SK-N-SH (cell line): ENCODE measurements at regions not wholly inside any gene's neighbourhood (a gene's known extent, or its start where the extent isn't known, plus 50 kb on each side); places are given as distances from the start of the nearest gene placed in this dataset.
A peak's percentile ranks its signal among the peaks of the same experiment; 100 is the strongest.

ENCODE experiments used
- CTCF ChIA-PET: fragments of 300-600, 350-600 bp; formaldehyde crosslinking; extraction: SDS; loops from one replicate; lab custom pipeline; 2021; lab: Yijun Ruan, JAX
- POLR2A ChIA-PET: fragments of 350-600 bp; sonication (Branson Sonifier 250); formaldehyde crosslinking; extraction: SDS; loops from one replicate; lab custom pipeline; 2020; ENCODE audit warnings: antibody characterized with exemption, inconsistent platforms; lab: Yijun Ruan, JAX
- DNase-seq: peaks from one replicate; pipeline ENCODE4 v3.0.0; 2012
- H2AFZ ChIP-seq: fragments of 200-600 bp; sonication (generic); 2 replicates; pipeline ENCODE4 v1.8.1; 2016; ENCODE audit warnings: antibody characterized with exemption, mild to moderate bottlenecking, low read depth
- H3F3A ChIP-seq: fragments of 200-600 bp; sonication (generic); replicated peaks from 2 replicates; pipeline ENCODE3; 2016; ENCODE audit warnings: antibody characterized with exemption, mild to moderate bottlenecking; ENCODE audit not compliant: insufficient read depth
- H3K27ac ChIP-seq, 2 experiments: fragments of 200-500 bp in 1 of 2; fragments of 200-600 bp in 1 of 2; sonication (Bioruptor generic) in 1 of 2; sonication (generic), shearing (Covaris generic) in 1 of 2; 2 replicates each; pipeline versions ENCODE4 v1.5.1 to v1.6.1; 2014 to 2016; ENCODE audit warnings: low read depth in 2 of 2, inconsistent platforms in 1 of 2, low read length in 1 of 2, mild to moderate bottlenecking in 1 of 2, mixed read lengths in 1 of 2
- H3K27me3 ChIP-seq: fragments of 200-600 bp; sonication (generic), shearing (Covaris generic); 2 replicates; pipeline ENCODE4 v1.6.1; 2016; ENCODE audit warnings: mixed run types; ENCODE audit not compliant: insufficient read depth
- H3K36me3 ChIP-seq, 2 experiments: fragments of 200-500 bp in 1 of 2; fragments of 200-600 bp in 1 of 2; sonication (Bioruptor generic) in 1 of 2; sonication (generic) in 1 of 2; replicated peaks in 1 of 2; 2 replicates each; pipeline versions ENCODE3 to v1.5.1; 2014 to 2016; ENCODE audit warnings: low read length in 1 of 2, mild to moderate bottlenecking in 1 of 2; ENCODE audit not compliant: insufficient read depth in 2 of 2, control insufficient read depth in 1 of 2
- H3K4me1 ChIP-seq, 2 experiments: fragments of 200-500 bp in 1 of 2; fragments of 200-600 bp in 1 of 2; sonication (Bioruptor generic) in 1 of 2; sonication (generic), shearing (Covaris generic) in 1 of 2; 2 replicates each; pipeline versions ENCODE4 v1.5.1 to v1.6.1; 2014 to 2016; ENCODE audit warnings: low read depth in 1 of 2, low read length in 1 of 2, mixed run types in 1 of 2; ENCODE audit not compliant: insufficient read depth in 2 of 2, control insufficient read depth in 1 of 2
- H3K4me2 ChIP-seq: fragments of 200-600 bp; sonication (generic), shearing (Covaris generic); 2 replicates; pipeline ENCODE4 v1.6.1; 2017; ENCODE audit warnings: mixed run types
- H3K4me3 ChIP-seq, 2 experiments: fragments of 200-500 bp in 1 of 2; fragments of 200-600 bp in 1 of 2; sonication (Bioruptor generic) in 1 of 2; sonication (generic), shearing (Covaris generic) in 1 of 2; 2 replicates each; pipeline versions ENCODE4 v1.5.1 to v1.8.1; 2014 to 2016; ENCODE audit warnings: low read depth in 2 of 2, inconsistent platforms in 1 of 2, low read length in 1 of 2, mild to moderate bottlenecking in 1 of 2, mixed read lengths in 1 of 2, moderate library complexity in 1 of 2
- H3K79me2 ChIP-seq: fragments of 200-600 bp; sonication (generic); 2 replicates; pipeline ENCODE4 v1.8.1; 2017; ENCODE audit warnings: mild to moderate bottlenecking; ENCODE audit not compliant: insufficient read depth
- H3K9ac ChIP-seq: fragments of 200-600 bp; sonication (generic); 2 replicates; pipeline ENCODE4 v1.6.1; 2017; ENCODE audit warnings: mixed run types
- H3K9me2 ChIP-seq: fragments of 200-600 bp; sonication (generic); 2 replicates; pipeline ENCODE4 v1.6.1; 2017; ENCODE audit warnings: mixed run types
- H3K9me3 ChIP-seq: fragments of 200-600 bp; sonication (generic); 2 replicates; pipeline ENCODE4 v1.6.1; 2017; ENCODE audit warnings: mixed run types, mild to moderate bottlenecking, moderate library complexity
- H4K20me1 ChIP-seq: fragments of 200-600 bp; sonication (generic); 2 replicates; pipeline ENCODE4 v1.6.1; 2017; ENCODE audit warnings: mild to moderate bottlenecking, mixed run types; ENCODE audit not compliant: insufficient read depth
- CHD2 ChIP-seq: fragments of 150-350 bp; IDR thresholded peaks from 2 replicates; pipeline ENCODE4 v1.6.1; 2018; ENCODE audit warnings: low read length; ENCODE audit not compliant: partially characterized antibody
- CTCF ChIP-seq: fragments of 200-600 bp; sonication (generic); IDR thresholded peaks from 2 replicates; pipeline ENCODE4 v1.6.1; 2017; ENCODE audit warnings: antibody characterized with exemption, mild to moderate bottlenecking, moderate library complexity
- FOXM1 ChIP-seq: IDR thresholded peaks from 2 replicates; pipeline ENCODE4 v1.4.0; 2012; ENCODE audit warnings: low read depth, mild to moderate bottlenecking
- MEF2A ChIP-seq: IDR thresholded peaks from 2 replicates; pipeline ENCODE4 v1.4.0; 2012; ENCODE audit warnings: low read depth, borderline replicate concordance
- NFIC ChIP-seq: IDR thresholded peaks from 2 replicates; pipeline ENCODE4 v1.4.0; 2012; ENCODE audit warnings: borderline replicate concordance
- NRF1 ChIP-seq: IDR thresholded peaks from 2 replicates; pipeline ENCODE4 v1.6.1; 2012; ENCODE audit warnings: low read depth, mild to moderate bottlenecking, low read length
- PBX3 ChIP-seq: IDR thresholded peaks from 2 replicates; pipeline ENCODE4; 2012
- POLR2AphosphoS5 ChIP-seq: IDR thresholded peaks from 2 replicates; pipeline ENCODE4 v1.6.1; 2012; ENCODE audit warnings: low read depth, low read length
- TAF1 ChIP-seq: IDR thresholded peaks from 2 replicates; pipeline ENCODE4 v1.6.1; 2012; ENCODE audit warnings: low read depth, mild to moderate bottlenecking, low read length, moderate library complexity, borderline replicate concordance
- TEAD4 ChIP-seq: IDR thresholded peaks from 2 replicates; pipeline ENCODE4 v1.4.0; 2012; ENCODE audit warnings: mild to moderate bottlenecking, borderline replicate concordance; ENCODE audit not compliant: insufficient read depth
- USF2 ChIP-seq: fragments of 150-350 bp; IDR thresholded peaks from 2 replicates; pipeline ENCODE4 v1.6.1; 2017; ENCODE audit warnings: antibody characterized with exemption, low read length, low read depth, borderline replicate concordance
- WGBS: methylation state at CpG from one replicate; pipeline ENCODE4 v1.1.6; 2017; ENCODE audit warnings: low lambda C conversion rate; 5-methylcytosine and 5-hydroxymethylcytosine counted together

- H3K4me2 ChIP-seq, result no peak overlapping the region
- no peaks in the 10 kb centered on the region for H3K79me2 ChIP-seq
- H3K27me3 ChIP-seq, result no peaks in the 10 kb centered on the region
- H3K9me3 ChIP-seq, result no peaks in the 10 kb centered on the region
- H2AFZ ChIP-seq, result peak overlapping the region; percentile 28; the same call in 1 of the 2 replicates
- peaks cover 0 to 9% of the 10 kb centered on the region in 2 experiments; a peak in 2 of 4 replicates for H3K4me1 ChIP-seq
- H3F3A ChIP-seq, result peaks cover 29% of the 10 kb centered on the region
- TF ChIP-seq PBX3 (peak; percentile 56), USF2 (no peak)
- 34% methylated on average over 7 of the region's 7 CpGs for WGBS
- H3K9ac ChIP-seq, result no peak overlapping the region
- ChIA-PET POLR2A (no interaction called here), CTCF (no interaction called here)
- H3K36me3 ChIP-seq, result no peaks in the 10 kb centered on the region
- H3K9me2 ChIP-seq, result no peaks in the 10 kb centered on the region
- peak overlapping the region in 1 of 2 experiments; percentile 46; a peak in 3 of 4 replicates for H3K27ac ChIP-seq
- H3K4me3 ChIP-seq, result no peak overlapping the region
- DNase-seq, result no peak
- H4K20me1 ChIP-seq, result no peaks in the 10 kb centered on the region
Measured at GRCh38 chr4:176906709-176907108, 114.0 kb upstream of the VEGFC start.

- Histone ChIP-seq H3K27me3 (no peaks in the 10 kb centered on the region), H4K20me1 (no peaks in the 10 kb centered on the region), H3K4me2 (no peak overlapping the region), H3K79me2 (no peaks in the 10 kb centered on the region), H3F3A (no peaks in the 10 kb centered on the region), H3K4me1 (no peaks in the 10 kb centered on the region; a peak in 1 of 4 replicates), H3K4me3 (no peak overlapping the region), H3K27ac (no peak overlapping the region), H3K9ac (no peak overlapping the region), H3K9me2 (no peaks in the 10 kb centered on the region), H3K9me3 (peaks cover 4% of the 10 kb centered on the region; the same call in 1 of the 2 replicates), H3K36me3 (peaks cover 0 to 1% of the 10 kb centered on the region in 2 experiments), H2AFZ (no peak overlapping the region)
- no peak for DNase-seq
- ChIA-PET CTCF (no interaction called here), POLR2A (no interaction called here)
- WGBS, result 50% methylated on average over 1 of the region's 2 CpGs
- TF ChIP-seq NRF1, result no peak
- no peak for TF ChIP-seq CTCF
- TF ChIP-seq FOXM1, result no peak
- TF ChIP-seq NFIC, result no peak
- TF ChIP-seq CHD2, result no peak
- no peak for TF ChIP-seq TAF1
- no peak for TF ChIP-seq MEF2A
- no peak for TF ChIP-seq TEAD4
- TF ChIP-seq POLR2AphosphoS5, result no peak
- TF ChIP-seq, all 33 proteins: peak for 0
Measured at GRCh38 chr4:176910646-176911045, 117.9 kb upstream of the VEGFC start.
